H1 (cell line): ENCODE measurements at regions not wholly inside any gene's neighbourhood (a gene's known extent, or its start where the extent isn't known, plus 50 kb on each side); places are given as distances from the start of the nearest gene placed in this dataset.

ENCODE experiments used
- CTCF ChIA-PET: fragments of 300-600 bp; sonication (Branson Sonifier 250); formaldehyde crosslinking; loops from one replicate; lab custom pipeline; 2021; ENCODE audit not compliant: partially characterized antibody; lab: Charles Lee
- POLR2A ChIA-PET: fragments of 300-600 bp; sonication (Branson Sonifier 250); formaldehyde crosslinking; loops from one replicate; lab custom pipeline; 2021; ENCODE audit warnings: inconsistent platforms; ENCODE audit not compliant: partially characterized antibody; lab: Charles Lee
- DNase-seq, 2 experiments: peaks; one replicate each; pipeline versions ENCODE4 v3.0.0 to v3.0.0-alpha.2; 2010 to 2022; ENCODE audit warnings: low spot score in 2 of 2, low read depth in 1 of 2, mixed read lengths in 1 of 2
- FAIRE-seq: peaks from 2 replicates; lab custom pipeline; 2011; peaks lifted over from hg19 to GRCh38; lab: Jason Lieb, UNC
- H2AFZ ChIP-seq: 2 replicates; pipeline ENCODE4 v1.8.1; 2012; ENCODE audit warnings: low read length, inconsistent platforms
- H2AK5ac ChIP-seq: 2 replicates; pipeline ENCODE4 v1.6.1; 2013; ENCODE audit warnings: low read depth, low read length
- H2BK120ac ChIP-seq: replicated peaks from 2 replicates; pipeline ENCODE3; 2013; ENCODE audit warnings: low read depth, low read length, inconsistent platforms
- H2BK12ac ChIP-seq: 2 replicates; pipeline ENCODE4 v1.6.1; 2013; ENCODE audit warnings: low read depth, low read length
- H2BK15ac ChIP-seq: 2 replicates; pipeline ENCODE4 v1.6.1; 2013; ENCODE audit warnings: low read length
- H2BK20ac ChIP-seq: 2 replicates; pipeline ENCODE4 v1.6.1; 2013; ENCODE audit warnings: low read length
- H2BK5ac ChIP-seq: 2 replicates; pipeline ENCODE4 v1.6.1; 2013; ENCODE audit warnings: low read depth, low read length
- H3K14ac ChIP-seq: 2 replicates; pipeline ENCODE4 v1.6.1; 2013; ENCODE audit warnings: inconsistent platforms; ENCODE audit not compliant: insufficient read length
- H3K18ac ChIP-seq: 2 replicates; pipeline ENCODE4 v1.6.1; 2013; ENCODE audit warnings: low read length; ENCODE audit errors: extremely low read depth
- H3K23ac ChIP-seq: 2 replicates; pipeline ENCODE4 v1.6.1; 2013; ENCODE audit warnings: inconsistent platforms; ENCODE audit not compliant: insufficient read length
- H3K23me2 ChIP-seq: 2 replicates; pipeline ENCODE4 v1.6.1; 2013; ENCODE audit warnings: low read depth, low read length
- H3K27ac ChIP-seq: 2 replicates; pipeline ENCODE4 v1.6.1; 2011; ENCODE audit warnings: low read depth, low read length, inconsistent platforms
- H3K27me3 ChIP-seq, 4 experiments: replicated peaks in 1 of 4; 1 replicate in 1 of 4; 2 replicates in 3 of 4; pipeline versions ENCODE4 v1.6.1 to v1.8.1; 2011 to 2013; ENCODE audit warnings: low read length in 3 of 4, mild to moderate bottlenecking in 3 of 4, inconsistent platforms in 2 of 4, mixed read lengths in 2 of 4, moderate library complexity in 1 of 4; ENCODE audit not compliant: control insufficient read depth in 3 of 4, insufficient read depth in 3 of 4; ENCODE audit errors: extremely low read depth in 1 of 4
- H3K36me3 ChIP-seq, 4 experiments: 2 replicates each; pipeline versions ENCODE4 v1.6.1 to v1.8.1; 2011 to 2013; ENCODE audit warnings: mild to moderate bottlenecking in 4 of 4, low read length in 3 of 4, moderate library complexity in 2 of 4, control low read depth in 1 of 4, inconsistent platforms in 1 of 4; ENCODE audit not compliant: insufficient read depth in 4 of 4, control insufficient read depth in 2 of 4
- H3K4ac ChIP-seq: replicated peaks from 2 replicates; pipeline ENCODE3; 2013; ENCODE audit warnings: low read length, low read depth, mixed read lengths, inconsistent platforms; ENCODE audit not compliant: insufficient read length
- H3K4me1 ChIP-seq, 4 experiments: replicated peaks in 1 of 4; 1 replicate in 1 of 4; 2 replicates in 3 of 4; pipeline versions ENCODE4 v1.6.1 to v1.8.1; 2011 to 2013; ENCODE audit warnings: low read length in 3 of 4, inconsistent platforms in 2 of 4, mixed read lengths in 1 of 4; ENCODE audit not compliant: insufficient read depth in 4 of 4, control insufficient read depth in 3 of 4
- H3K4me2 ChIP-seq, 2 experiments: 2 replicates each; pipeline versions ENCODE4 v1.6.1 to v1.8.1; 2011 to 2013; ENCODE audit warnings: low read depth in 2 of 2, low read length in 2 of 2, control low read depth in 1 of 2, inconsistent platforms in 1 of 2, mild to moderate bottlenecking in 1 of 2; ENCODE audit not compliant: insufficient read depth in 1 of 2
- H3K4me3 ChIP-seq, 4 experiments: fragments of 200-600, 300-600 bp in 1 of 4; sonication (generic), shearing (Covaris generic), sonication (Bioruptor Twin) in 1 of 4; 2 replicates each; pipeline versions ENCODE4 v1.5.1 to v1.8.1; 2011 to 2016; ENCODE audit warnings: low read length in 4 of 4, low read depth in 3 of 4, control low read depth in 2 of 4, inconsistent platforms in 2 of 4, mild to moderate bottlenecking in 2 of 4, mixed read lengths in 1 of 4, moderate library complexity in 1 of 4; ENCODE audit not compliant: insufficient read depth in 2 of 4; ENCODE audit errors: extremely low read depth in 1 of 4
- H3K56ac ChIP-seq: replicated peaks from 2 replicates; pipeline ENCODE3; 2013; ENCODE audit warnings: low read depth, mild to moderate bottlenecking, mixed read lengths, low read length, inconsistent platforms; ENCODE audit not compliant: insufficient read length
- H3K79me1 ChIP-seq: 2 replicates; pipeline ENCODE4 v1.6.1; 2013; ENCODE audit warnings: low read depth, low read length, control low read depth
- H3K79me2 ChIP-seq, 2 experiments: 2 replicates each; pipeline versions ENCODE4 v1.6.1 to v1.8.1; 2012 to 2013; ENCODE audit warnings: low read length in 2 of 2, mild to moderate bottlenecking in 2 of 2, inconsistent platforms in 1 of 2; ENCODE audit not compliant: insufficient read depth in 2 of 2, control insufficient read depth in 1 of 2
- H3K9ac ChIP-seq, 4 experiments: replicated peaks in 1 of 4; 1 replicate in 1 of 4; 2 replicates in 3 of 4; pipeline versions ENCODE4 v1.6.1 to v1.8.1; 2011 to 2013; ENCODE audit warnings: low read depth in 3 of 4, low read length in 3 of 4, control low read depth in 2 of 4, mild to moderate bottlenecking in 2 of 4, moderate library complexity in 2 of 4, inconsistent platforms in 1 of 4; ENCODE audit errors: extremely low read depth in 1 of 4
- H3K9me3 ChIP-seq, 2 experiments: 2 replicates each; pipeline versions ENCODE4 v1.6.1 to v1.8.1; 2012 to 2013; ENCODE audit warnings: mild to moderate bottlenecking in 2 of 2, moderate library complexity in 2 of 2, control low read depth in 1 of 2, inconsistent platforms in 1 of 2, low read depth in 1 of 2, low read length in 1 of 2, mixed read lengths in 1 of 2; ENCODE audit not compliant: insufficient read depth in 2 of 2
- H4K20me1 ChIP-seq, 2 experiments: replicated peaks in 1 of 2; 2 replicates each; pipeline versions ENCODE3 to v1.8.1; 2011 to 2013; ENCODE audit warnings: inconsistent platforms in 2 of 2, low read length in 2 of 2, mild to moderate bottlenecking in 1 of 2; ENCODE audit not compliant: insufficient read depth in 2 of 2, control insufficient read depth in 1 of 2
- H4K5ac ChIP-seq: 2 replicates; pipeline ENCODE4 v1.6.1; 2013; ENCODE audit warnings: low read length, low read depth, mixed read lengths, inconsistent platforms; ENCODE audit not compliant: insufficient read length
- H4K8ac ChIP-seq: 2 replicates; pipeline ENCODE4 v1.8.0; 2013; ENCODE audit warnings: mild to moderate bottlenecking, moderate library complexity, low read length, inconsistent platforms; ENCODE audit not compliant: insufficient read depth; ENCODE audit errors: extremely low read depth
- H4K91ac ChIP-seq: replicated peaks from 2 replicates; pipeline ENCODE3; 2013; ENCODE audit warnings: low read length, mixed read lengths, inconsistent platforms; ENCODE audit not compliant: insufficient read length
- BRCA1 ChIP-seq: IDR thresholded peaks from 2 replicates; pipeline ENCODE4 v1.6.1; 2012; ENCODE audit warnings: low read depth, low read length, improper control_type of control experiment
- CHD2 ChIP-seq: IDR thresholded peaks from 2 replicates; pipeline ENCODE4 v1.6.1; 2012; ENCODE audit warnings: low read length, improper control_type of control experiment
- EP300 ChIP-seq, 2 experiments: IDR thresholded peaks; 1 replicate in 1 of 2; 2 replicates in 1 of 2; pipeline ENCODE4 v1.6.1; 2011 to 2012; ENCODE audit warnings: low read depth in 2 of 2, low read length in 2 of 2, mild to moderate bottlenecking in 2 of 2, borderline replicate concordance in 1 of 2, inconsistent platforms in 1 of 2, moderate library complexity in 1 of 2
- KDM4A ChIP-seq: IDR thresholded peaks from one replicate; pipeline ENCODE4 v1.7.1; 2012; ENCODE audit warnings: low read depth, mild to moderate bottlenecking, moderate library complexity, low read length, inconsistent platforms; ENCODE audit not compliant: severe bottlenecking
- RFX5 ChIP-seq: IDR thresholded peaks from 2 replicates; pipeline ENCODE4 v1.6.1; 2011; ENCODE audit warnings: low read depth, low read length, improper control_type of control experiment, borderline replicate concordance
- SP1 ChIP-seq: IDR thresholded peaks from 2 replicates; pipeline ENCODE4 v1.6.1; 2011; ENCODE audit warnings: low read depth, low read length
- SP2 ChIP-seq: IDR thresholded peaks from 2 replicates; pipeline ENCODE4 v1.6.1; 2012; ENCODE audit warnings: mild to moderate bottlenecking, low read length, inconsistent platforms
- TAF7 ChIP-seq: optimal IDR thresholded peaks from 2 replicates; pipeline ENCODE3; 2011; ENCODE audit warnings: low read depth, mild to moderate bottlenecking, inconsistent platforms, low read length, moderate library complexity, borderline replicate concordance
- ZNF274 ChIP-seq: IDR thresholded peaks from 2 replicates; pipeline ENCODE4 v1.7.0; 2012; ENCODE audit warnings: low read length, borderline replicate concordance; ENCODE audit errors: extremely low read depth
- WGBS, 2 experiments: shearing (Covaris generic) in 1 of 2; methylation state at CpG; one replicate each; pipeline versions ENCODE4 v1.1.6 to v1.1.7; 2013 to 2015; ENCODE audit warnings: low lambda C conversion rate in 2 of 2, mixed read lengths in 2 of 2, inconsistent platforms in 1 of 2, low coverage in 1 of 2, missing lambda C conversion rate in 1 of 2; ENCODE audit not compliant: insufficient replicate concordance in 2 of 2, insufficient coverage in 1 of 2, insufficient read length in 1 of 2; ENCODE audit errors: extremely low coverage in 1 of 2, missing lambda C conversion rate in 1 of 2; 5-methylcytosine and 5-hydroxymethylcytosine counted together

GRCh38 chr10:3516923-3517255 lies 268.1 kb downstream of the KLF6 start:
- Histone ChIP-seq H3K4me3 (no peak overlapping the region), H3K23ac (no peak overlapping the region), H3K4me2 (no peak overlapping the region), H3K4ac (no peak overlapping the region), H3K27ac (no peak overlapping the region), H3K9ac (no peak overlapping the region), H3K56ac (no peak overlapping the region), H3K23me2 (no peaks in the 10 kb centered on the region), H2BK5ac (no peak overlapping the region), H3K79me1 (no peaks in the 10 kb centered on the region), H4K91ac (no peak overlapping the region), H3K18ac (no peak overlapping the region), H2AK5ac (no peak overlapping the region), H2BK12ac (no peak overlapping the region), H3K79me2 (no peaks in the 10 kb centered on the region), H3K27me3 (no peaks in the 10 kb centered on the region), H2AFZ (no peak overlapping the region), H4K5ac (no peak overlapping the region), H4K20me1 (no peaks in the 10 kb centered on the region), H3K14ac (no peak overlapping the region), H3K9me3 (no peaks in the 10 kb centered on the region; a peak in 1 of 4 replicates), H3K36me3 (no peaks in the 10 kb centered on the region), H3K4me1 (no peaks in the 10 kb centered on the region), H4K8ac (no peak overlapping the region), H2BK15ac (no peak overlapping the region), H2BK120ac (no peak overlapping the region), H2BK20ac (no peak overlapping the region)
- ChIA-PET POLR2A (no interaction called here), CTCF (interaction anchor here (1.5 kb wide), 1 partner anchor 228 kb away, joined by 3 read pairs; no protein-coding TSS in a partner anchor)
- no peak for DNase-seq
- WGBS, 2 experiments, result 98% methylated on average over 13 of the region's 15 CpGs; no CpG with 5 or more reads in 1 of the 2 experiments
- TF ChIP-seq ZNF274 (no peak), CHD2 (no peak), SP2 (no peak), RFX5 (no peak), KDM4A (no peak), SP1 (no peak), EP300 (IDR thresholded peaks at IDR 0.05; ENCODE audit: borderline replicate concordance in 1 of 2, low read depth in 2 of 2, low read length in 2 of 2) (no peak), BRCA1 (no peak), TAF7 (no peak)
- no peak for FAIRE-seq
